CD4-positive, alpha-beta T cell treated with Interleukin-15 for 4 hours (primary cell): ENCODE measurements at regions not wholly inside any gene's neighbourhood (a gene's known extent, or its start where the extent isn't known, plus 50 kb on each side); places are given as distances from the start of the nearest gene placed in this dataset.

Experiments
- DNase-seq: peaks from one replicate; pipeline ENCODE4 v3.0.0-alpha.2; 2020; ENCODE audit warnings: low spot score

GRCh38 chr11:134552749-134553148, 140.7 kb upstream of the B3GAT1 start:
- no peak for DNase-seq

DNA sequence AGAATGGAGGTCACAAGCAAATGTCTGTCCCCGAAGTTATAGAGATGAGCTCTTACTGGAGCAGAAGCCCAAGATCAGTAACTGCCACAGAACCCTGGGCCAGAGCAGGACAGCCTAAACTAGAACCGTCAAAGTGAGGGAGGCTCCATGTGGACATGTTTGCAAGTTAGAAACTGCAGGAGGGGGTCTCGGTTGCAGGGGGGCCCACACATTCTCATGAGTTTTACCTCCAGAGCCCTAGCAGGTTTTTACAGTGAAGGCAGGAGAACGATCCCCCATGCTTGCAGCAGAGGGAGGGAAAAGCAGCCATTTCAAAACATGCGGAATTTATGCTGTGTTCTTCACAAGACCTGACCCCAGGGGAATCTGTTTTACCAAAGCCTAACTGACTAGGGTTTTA, 133.5 kb upstream of the B3GAT1 start:
- DNase-seq, result no peak

GRCh38 chr11:134544095-134544815, 132.2 kb upstream of the B3GAT1 start:
- no peak for DNase-seq

- no peak for DNase-seq
These were observed 131.6 kb upstream of the B3GAT1 start for GRCh38 chr11:134543645-134544044.

DNA sequence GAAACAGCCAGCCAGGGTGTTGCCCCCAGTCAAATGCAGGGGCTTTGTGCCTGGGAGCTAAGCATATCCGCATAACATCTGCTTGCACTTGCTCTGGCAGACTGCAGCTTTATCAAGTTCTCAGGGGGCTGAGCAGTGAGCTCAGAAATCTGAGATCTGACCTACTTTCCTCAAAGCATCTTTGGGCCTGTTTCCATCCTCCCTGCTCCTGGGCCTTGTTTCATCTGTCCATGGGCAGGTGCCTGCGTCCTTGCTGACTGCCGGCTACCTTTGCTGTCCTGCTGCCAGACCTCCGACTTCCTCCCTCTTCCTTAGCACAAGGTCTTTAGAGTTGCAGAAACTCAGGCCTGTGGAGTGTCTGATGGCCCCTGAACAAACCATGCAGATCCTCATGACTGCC, 131.2 kb upstream of the B3GAT1 start:
- DNase-seq, result no peak

DNA sequence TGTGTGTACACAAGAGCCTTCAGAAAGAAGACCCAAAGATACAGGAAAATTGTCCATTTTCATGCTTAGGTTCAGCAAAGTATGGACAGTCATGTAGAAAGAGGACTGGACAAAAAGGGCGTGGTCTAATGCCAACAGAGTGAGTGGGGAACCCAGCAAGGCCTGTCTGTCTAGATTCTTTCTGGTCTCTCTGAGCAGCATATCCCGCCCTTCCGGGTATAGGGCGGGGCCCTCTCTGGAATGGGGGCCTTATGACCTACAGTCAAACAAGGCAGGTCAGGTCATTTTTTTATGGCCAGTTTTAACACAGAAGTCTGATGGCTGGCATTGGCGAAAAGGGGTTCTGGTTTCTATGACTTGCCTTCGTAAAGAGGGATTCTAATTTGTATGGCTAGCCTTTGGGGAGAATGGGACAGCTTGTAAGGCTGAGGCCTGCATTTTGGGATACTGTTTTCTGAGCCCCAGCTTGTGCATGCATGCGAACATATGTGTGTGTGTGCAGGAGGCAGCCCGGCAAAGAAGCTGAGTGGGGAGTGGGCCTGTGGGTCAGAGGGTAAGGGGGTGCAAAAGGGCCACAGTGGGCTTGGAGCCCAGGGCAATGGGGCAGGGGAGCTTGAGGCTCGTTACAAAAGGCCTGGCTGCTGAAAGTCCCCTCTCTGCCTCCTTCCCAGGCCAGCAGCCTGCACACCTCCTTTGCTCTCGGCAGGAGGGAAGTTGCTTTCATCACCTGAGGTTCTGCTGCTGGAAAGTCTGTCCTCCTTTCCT, 130.5 kb upstream of the B3GAT1 start:
- DNase-seq, result no peak

GRCh38 chr11:134541951-134542350, 129.9 kb upstream of the B3GAT1 start:
- no peak for DNase-seq

- DNase-seq, result no peak
These were observed 129.3 kb upstream of the B3GAT1 start for GRCh38 chr11:134541355-134541754.

- DNase-seq, result no peak
These were observed 127.2 kb upstream of the B3GAT1 start for GRCh38 chr11:134539285-134539684.

- DNase-seq, result no peak
These were observed 126.7 kb upstream of the B3GAT1 start for GRCh38 chr11:134538742-134539141.

- no peak for DNase-seq
These were observed 125.9 kb upstream of the B3GAT1 start for GRCh38 chr11:134537941-134538340.

GRCh38 chr11:134537296-134537695, 125.3 kb upstream of the B3GAT1 start:
- DNase-seq, result no peak

DNA sequence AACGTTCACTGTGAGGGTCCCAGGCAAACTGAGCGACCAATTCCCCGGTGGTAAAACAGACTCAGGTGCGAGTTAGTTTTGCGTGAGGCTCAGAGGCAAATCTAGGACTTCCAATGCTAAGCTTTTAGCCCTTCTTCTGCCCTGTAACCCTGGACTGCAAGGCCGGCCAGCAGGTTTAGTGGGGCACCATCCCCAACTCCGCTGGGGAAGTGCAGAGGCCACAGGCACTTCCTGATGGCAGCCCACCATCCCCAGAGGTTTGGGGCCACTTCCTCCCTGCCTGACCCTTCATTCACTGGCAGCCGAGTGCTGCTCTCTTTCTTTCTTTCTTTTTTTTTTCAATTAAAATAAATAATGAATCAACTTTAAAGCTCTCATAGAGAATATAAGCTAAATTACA, 124.6 kb upstream of the B3GAT1 start:
- DNase-seq, result no peak

- DNase-seq, result no peak
These were observed 124.2 kb upstream of the B3GAT1 start for GRCh38 chr11:134536219-134536618.

DNA sequence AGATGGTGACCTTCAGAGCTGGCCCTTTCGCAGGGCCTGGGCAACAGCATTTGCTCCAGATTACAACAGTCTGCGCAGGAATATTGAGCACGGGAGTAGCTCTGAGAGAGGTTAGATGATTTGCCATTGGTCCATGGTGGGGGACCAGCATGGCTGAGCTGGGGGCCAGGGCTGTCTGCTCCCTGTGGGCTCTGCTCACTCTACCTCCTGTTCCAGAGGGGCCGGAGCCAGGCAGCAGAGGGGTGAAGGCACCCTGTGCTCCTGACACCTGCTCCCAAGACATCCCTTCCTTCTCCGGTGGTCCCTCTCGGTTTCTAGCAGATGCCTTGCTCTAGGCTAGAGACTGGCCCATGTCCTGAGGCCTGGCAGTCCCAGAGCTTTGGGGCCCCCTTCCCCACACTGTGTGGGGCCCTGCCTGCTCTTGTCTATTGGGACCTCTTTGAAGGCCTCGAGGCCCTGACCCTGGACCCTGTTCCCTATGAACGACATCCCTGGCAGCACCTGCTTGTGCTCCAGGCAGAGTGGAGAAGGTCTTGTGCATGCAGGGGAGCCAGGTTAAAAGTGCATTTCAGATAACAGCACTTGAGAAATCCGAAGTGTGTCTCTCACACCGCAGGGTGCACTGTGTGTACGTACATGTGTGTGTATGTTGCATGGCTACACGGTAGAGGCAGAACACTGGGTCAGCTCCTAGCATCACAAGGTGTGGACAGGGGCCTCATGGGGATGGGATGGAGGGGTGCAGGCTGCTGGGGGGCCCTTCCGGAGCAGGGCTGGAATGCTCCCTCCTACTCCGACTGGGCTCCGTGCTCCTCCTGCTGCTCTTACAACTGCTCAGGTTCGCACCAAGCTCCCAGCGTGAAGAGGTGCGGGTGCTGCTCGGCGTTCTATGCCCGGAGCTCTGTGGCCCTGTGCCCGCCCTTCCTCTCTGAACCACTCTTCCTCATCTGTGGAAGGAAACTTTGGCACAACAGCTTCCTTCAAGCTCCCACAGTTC, 123.3 kb upstream of the B3GAT1 start:
- no peak for DNase-seq

- no peak for DNase-seq
These were observed 121.5 kb upstream of the B3GAT1 start for GRCh38 chr11:134533511-134533910.

DNA sequence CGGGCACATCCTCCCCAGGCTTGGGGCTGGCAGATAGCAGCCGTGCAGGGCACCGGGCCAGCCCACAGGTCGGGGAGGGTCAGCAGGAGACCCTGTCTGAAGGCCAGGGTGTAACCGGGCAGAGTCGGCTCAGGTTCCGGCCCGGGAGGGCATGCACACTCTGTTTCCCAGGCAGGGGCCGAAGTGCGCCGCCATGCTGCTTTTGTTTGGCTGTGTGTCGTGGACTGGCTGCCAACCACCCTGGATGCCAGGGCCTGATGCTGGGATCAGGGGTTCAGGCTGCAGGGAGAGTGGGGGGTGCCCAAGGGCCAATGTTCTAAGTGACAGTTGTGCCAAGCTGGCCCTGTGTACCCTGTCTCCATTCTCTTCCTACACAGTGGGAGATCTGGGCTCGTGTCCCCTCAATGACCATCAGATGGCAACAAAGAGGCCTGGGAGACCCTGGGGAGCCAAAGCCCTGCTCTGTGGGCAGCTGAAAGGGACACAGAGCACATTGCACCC, 120.9 kb upstream of the B3GAT1 start:
- DNase-seq, result no peak

GRCh38 chr11:134532131-134532920, 120.3 kb upstream of the B3GAT1 start:
- no peak for DNase-seq

GRCh38 chr11:134531327-134532130, 119.5 kb upstream of the B3GAT1 start:
- no peak for DNase-seq

DNA sequence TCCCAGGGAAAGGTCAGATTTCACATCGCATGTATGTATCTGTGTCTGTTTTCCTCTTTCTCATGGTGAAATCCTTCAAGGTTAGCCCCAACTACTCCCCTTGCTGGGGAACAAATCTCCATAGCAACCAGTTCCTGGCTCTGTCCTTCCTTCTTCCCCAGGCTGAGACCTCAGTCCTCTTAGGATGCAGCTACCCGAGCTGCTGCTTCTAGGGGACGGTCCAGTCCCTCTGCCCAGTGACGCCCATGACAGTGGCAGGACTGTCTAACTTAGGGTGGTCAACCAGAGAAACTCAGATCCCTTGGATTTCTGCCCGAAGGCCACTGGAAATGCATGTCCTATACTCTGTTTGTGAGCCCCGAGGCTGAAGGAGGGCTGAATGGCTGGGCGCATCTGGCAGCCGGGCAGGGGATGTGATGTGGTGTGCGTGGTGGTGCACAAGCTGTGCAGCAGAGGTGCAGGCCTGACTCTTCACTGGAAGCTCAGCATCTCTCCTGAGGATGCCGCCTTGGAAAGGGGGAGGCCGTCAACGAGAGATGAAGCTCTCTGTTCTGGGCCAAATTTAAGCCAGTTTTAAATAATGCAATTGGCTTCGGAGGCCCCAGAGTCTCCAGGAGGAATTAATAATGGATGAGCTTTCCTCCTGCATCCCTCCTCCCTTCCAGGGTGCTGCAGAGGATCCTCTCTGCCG, 118.7 kb upstream of the B3GAT1 start:
- DNase-seq, result no peak
